Uterus (tissue), 2 donors: ENCODE measurements at regions not wholly inside any gene's neighbourhood (a gene's known extent, or its start where the extent isn't known, plus 50 kb on each side); places are given as distances from the start of the nearest gene placed in this dataset.
"Not testable (repeated sequence)": the region's sequence is repeated elsewhere in the genome, so short reads cannot be mapped to it uniquely, and the experiment has no call there.

Source experiments
- CTCF ChIP-seq, 4 experiments: fragments of 200-600 bp in 2 of 4; fragments of 450-650 bp in 2 of 4; sonication (generic) in 2 of 4; IDR thresholded peaks; one replicate each; pipeline ENCODE4 v1.5.1; 2016 to 2019; ENCODE audit warnings: antibody characterized with exemption in 4 of 4, mild to moderate bottlenecking in 2 of 4, moderate library complexity in 1 of 4
- POLR2A ChIP-seq, 2 donors: fragments of 450-650 bp; IDR thresholded peaks; one replicate each; pipeline ENCODE4 v1.6.1; 2016; ENCODE audit warnings: antibody characterized with exemption in 2 of 2, mild to moderate bottlenecking in 1 of 2, moderate library complexity in 1 of 2

- not testable (repeated sequence) for TF ChIP-seq CTCF, POLR2A (IDR thresholded peaks at IDR 0.05)
Measured at GRCh38 chr2:95656553-95656952, 64.8 kb downstream of the TRIM43 start.
